Panc1 (cell line): ENCODE measurements at regions not wholly inside any gene's neighbourhood (a gene's known extent, or its start where the extent isn't known, plus 50 kb on each side); places are given as distances from the start of the nearest gene placed in this dataset.

ENCODE experiments used
- ATAC-seq: fragments of 200-7000 bp; cut with Tn5 transposase; 2 replicates; pipeline ENCODE4 v1.9.1; 2020; ENCODE audit warnings: mild to moderate bottlenecking, moderate library complexity
- BruUV-seq: library from RNA; stranded (reverse); fragments of 400-500 nt; replicated peaks from 2 replicates; lab custom pipeline; 2021; lab: Mats Ljungman, UMichigan
- CTCF ChIA-PET: fragments of 300-600 bp; sonication (Branson Sonifier 250); formaldehyde crosslinking; loops from one replicate; lab custom pipeline; 2022; ENCODE audit warnings: antibody characterized with exemption; lab: Charles Lee
- POLR2A ChIA-PET: fragments of 300-600 bp; sonication (Branson Sonifier 250); formaldehyde crosslinking; loops from one replicate; lab custom pipeline; 2022; ENCODE audit warnings: antibody characterized with exemption; lab: Charles Lee
- DNase-seq: peaks from one replicate; pipeline ENCODE4 v3.0.0-alpha.2; 2010; ENCODE audit warnings: low read depth, low spot score
- H3K27ac ChIP-seq: 2 replicates; pipeline ENCODE4 v1.5.1; 2011; ENCODE audit warnings: mild to moderate bottlenecking, low read length, inconsistent platforms
- H3K27me3 ChIP-seq: fragments of 200-500 bp; sonication (Bioruptor generic); 2 replicates; pipeline ENCODE4 v1.6.0; 2014; ENCODE audit warnings: low read length, inconsistent platforms; ENCODE audit not compliant: control insufficient read depth, insufficient read depth
- H3K36me3 ChIP-seq: fragments of 200-500 bp; sonication (Bioruptor generic); 2 replicates; pipeline ENCODE4 v1.5.1; 2014; ENCODE audit warnings: inconsistent platforms, mild to moderate bottlenecking, low read length, moderate library complexity; ENCODE audit not compliant: control insufficient read depth, insufficient read depth
- H3K4me1 ChIP-seq: 2 replicates; pipeline ENCODE4 v1.5.1; 2011; ENCODE audit warnings: inconsistent platforms, mild to moderate bottlenecking, low read length, moderate library complexity; ENCODE audit not compliant: control insufficient read depth, insufficient read depth
- H3K4me3 ChIP-seq, 2 experiments: 2 replicates each; pipeline ENCODE4 v1.5.1; 2011 to 2012; ENCODE audit warnings: low read depth in 2 of 2, low read length in 2 of 2, mild to moderate bottlenecking in 2 of 2, inconsistent platforms in 1 of 2, moderate library complexity in 1 of 2
- H3K9me3 ChIP-seq: fragments of 200-500 bp; sonication (Bioruptor generic); 2 replicates; pipeline ENCODE4 v1.5.1; 2014; ENCODE audit warnings: low read depth, mild to moderate bottlenecking, inconsistent platforms, low read length, moderate library complexity; ENCODE audit not compliant: control insufficient read depth, insufficient read depth
- POLR2AphosphoS5 ChIP-seq: IDR thresholded peaks from 2 replicates; pipeline ENCODE4 v1.6.1; 2012; ENCODE audit warnings: mild to moderate bottlenecking, low read depth, low read length, moderate library complexity
- SIN3A ChIP-seq: IDR thresholded peaks from 2 replicates; pipeline ENCODE4 v1.6.1; 2012; ENCODE audit warnings: low read depth, mild to moderate bottlenecking, low read length, moderate library complexity, borderline replicate concordance; ENCODE audit not compliant: insufficient read depth
- TCF7L2 ChIP-seq: IDR thresholded peaks from 2 replicates; pipeline ENCODE4 v1.6.1; 2011; ENCODE audit warnings: mild to moderate bottlenecking, low read depth, low read length, inconsistent platforms
- in situ Hi-C: cut with HindIII; loops from 2 replicates; pipeline ENCODE4 v1.10.0; 2016; ENCODE audit warnings: low sequenced_read_pairs, low pct_unique_long_range_greater_than_20kb
- intact Hi-C: fragments of 100-400 bp; cut with micrococcal nuclease; formaldehyde crosslinking; loops from one replicate; pipeline ENCODE4 v1.10.0; 2022; ENCODE audit not compliant: unreplicated experiment
- TF ChIP-seq, protein P1 (sequence below), 2 experiments: IDR thresholded peaks; 2 replicates each; pipeline ENCODE4 v1.6.1; 2011 to 2012; ENCODE audit warnings: low read depth in 2 of 2, control low read depth in 1 of 2, low read length in 1 of 2, mild to moderate bottlenecking in 1 of 2, moderate library complexity in 1 of 2; ENCODE audit not compliant: insufficient read depth in 1 of 2
- TF ChIP-seq, protein P2 (sequence below): fragments of 450-650 bp; IDR thresholded peaks from 2 replicates; pipeline ENCODE4 v1.5.1; 2017; ENCODE audit warnings: mild to moderate bottlenecking

DNA sequence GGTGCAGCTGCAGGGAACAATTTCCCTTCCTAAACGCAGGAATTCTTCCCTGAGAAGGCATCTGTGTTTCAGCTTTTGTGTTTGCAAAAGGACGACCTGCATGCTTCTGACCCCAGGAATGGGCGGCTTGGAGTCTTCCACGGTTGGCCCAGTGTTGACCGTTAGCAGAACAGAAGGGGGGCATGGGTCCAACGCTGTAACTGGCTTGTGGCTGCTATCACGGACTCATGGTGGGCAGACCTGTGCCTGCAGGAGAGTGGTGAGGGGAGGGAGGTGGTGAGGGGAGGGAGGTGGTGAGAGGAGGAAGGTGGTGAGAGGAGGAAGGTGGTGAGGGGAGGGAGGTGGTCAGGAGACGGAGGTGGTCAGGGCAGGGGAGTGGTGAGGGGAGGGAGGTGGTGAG, 388.6 kb upstream of the IRX4 start:
- Histone ChIP-seq H3K36me3 (no peaks in the 10 kb centered on the region), H3K27ac (no peak overlapping the region), H3K4me3 (no peak overlapping the region), H3K9me3 (no peaks in the 10 kb centered on the region), H3K4me1 (no peaks in the 10 kb centered on the region), H3K27me3 (peaks cover under 1% of the 10 kb centered on the region; the same call in 1 of the 2 replicates)
- no TSS peak for BruUV-seq
- CTCF ChIA-PET = no interaction called here
- TF ChIP-seq TCF7L2 = no peak
- no peak for TF ChIP-seq POLR2AphosphoS5
- no peak for TF ChIP-seq SIN3A
- TF ChIP-seq, protein P1, sequence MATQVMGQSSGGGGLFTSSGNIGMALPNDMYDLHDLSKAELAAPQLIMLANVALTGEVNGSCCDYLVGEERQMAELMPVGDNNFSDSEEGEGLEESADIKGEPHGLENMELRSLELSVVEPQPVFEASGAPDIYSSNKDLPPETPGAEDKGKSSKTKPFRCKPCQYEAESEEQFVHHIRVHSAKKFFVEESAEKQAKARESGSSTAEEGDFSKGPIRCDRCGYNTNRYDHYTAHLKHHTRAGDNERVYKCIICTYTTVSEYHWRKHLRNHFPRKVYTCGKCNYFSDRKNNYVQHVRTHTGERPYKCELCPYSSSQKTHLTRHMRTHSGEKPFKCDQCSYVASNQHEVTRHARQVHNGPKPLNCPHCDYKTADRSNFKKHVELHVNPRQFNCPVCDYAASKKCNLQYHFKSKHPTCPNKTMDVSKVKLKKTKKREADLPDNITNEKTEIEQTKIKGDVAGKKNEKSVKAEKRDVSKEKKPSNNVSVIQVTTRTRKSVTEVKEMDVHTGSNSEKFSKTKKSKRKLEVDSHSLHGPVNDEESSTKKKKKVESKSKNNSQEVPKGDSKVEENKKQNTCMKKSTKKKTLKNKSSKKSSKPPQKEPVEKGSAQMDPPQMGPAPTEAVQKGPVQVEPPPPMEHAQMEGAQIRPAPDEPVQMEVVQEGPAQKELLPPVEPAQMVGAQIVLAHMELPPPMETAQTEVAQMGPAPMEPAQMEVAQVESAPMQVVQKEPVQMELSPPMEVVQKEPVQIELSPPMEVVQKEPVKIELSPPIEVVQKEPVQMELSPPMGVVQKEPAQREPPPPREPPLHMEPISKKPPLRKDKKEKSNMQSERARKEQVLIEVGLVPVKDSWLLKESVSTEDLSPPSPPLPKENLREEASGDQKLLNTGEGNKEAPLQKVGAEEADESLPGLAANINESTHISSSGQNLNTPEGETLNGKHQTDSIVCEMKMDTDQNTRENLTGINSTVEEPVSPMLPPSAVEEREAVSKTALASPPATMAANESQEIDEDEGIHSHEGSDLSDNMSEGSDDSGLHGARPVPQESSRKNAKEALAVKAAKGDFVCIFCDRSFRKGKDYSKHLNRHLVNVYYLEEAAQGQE (IDR thresholded peaks at IDR 0.05; ENCODE audit: insufficient read depth in 1 of 2, low read depth in 2 of 2, low read length in 1 of 2) = no peak
- TF ChIP-seq, protein P2, sequence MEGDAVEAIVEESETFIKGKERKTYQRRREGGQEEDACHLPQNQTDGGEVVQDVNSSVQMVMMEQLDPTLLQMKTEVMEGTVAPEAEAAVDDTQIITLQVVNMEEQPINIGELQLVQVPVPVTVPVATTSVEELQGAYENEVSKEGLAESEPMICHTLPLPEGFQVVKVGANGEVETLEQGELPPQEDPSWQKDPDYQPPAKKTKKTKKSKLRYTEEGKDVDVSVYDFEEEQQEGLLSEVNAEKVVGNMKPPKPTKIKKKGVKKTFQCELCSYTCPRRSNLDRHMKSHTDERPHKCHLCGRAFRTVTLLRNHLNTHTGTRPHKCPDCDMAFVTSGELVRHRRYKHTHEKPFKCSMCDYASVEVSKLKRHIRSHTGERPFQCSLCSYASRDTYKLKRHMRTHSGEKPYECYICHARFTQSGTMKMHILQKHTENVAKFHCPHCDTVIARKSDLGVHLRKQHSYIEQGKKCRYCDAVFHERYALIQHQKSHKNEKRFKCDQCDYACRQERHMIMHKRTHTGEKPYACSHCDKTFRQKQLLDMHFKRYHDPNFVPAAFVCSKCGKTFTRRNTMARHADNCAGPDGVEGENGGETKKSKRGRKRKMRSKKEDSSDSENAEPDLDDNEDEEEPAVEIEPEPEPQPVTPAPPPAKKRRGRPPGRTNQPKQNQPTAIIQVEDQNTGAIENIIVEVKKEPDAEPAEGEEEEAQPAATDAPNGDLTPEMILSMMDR = no peak
- POLR2A ChIA-PET = no interaction called here
- no peak for ATAC-seq
- in situ Hi-C loops = no loop called here
- intact Hi-C loops = no loop called here
- DNase-seq = no peak

DNA sequence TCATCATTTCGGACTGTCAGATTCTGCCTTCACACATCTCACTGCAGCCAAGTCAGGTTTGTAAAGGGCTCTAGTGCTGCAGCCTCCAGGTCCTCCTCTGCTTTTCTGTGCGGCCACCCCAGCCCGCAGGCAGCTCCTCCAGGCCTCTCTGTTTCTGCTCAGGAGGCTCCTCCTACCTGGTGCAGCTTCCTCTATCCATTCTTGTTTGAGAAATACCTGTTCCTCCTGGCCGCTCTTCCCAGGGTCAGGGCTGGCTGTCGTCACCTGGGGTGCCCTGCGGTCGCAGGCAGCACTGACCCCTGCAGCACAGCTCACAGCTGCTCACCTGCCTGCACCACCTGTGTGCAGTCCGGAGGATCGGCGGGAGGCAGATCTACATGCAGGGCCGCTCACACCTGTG, 387.7 kb upstream of the IRX4 start:
- CTCF ChIA-PET = no interaction called here
- Histone ChIP-seq H3K9me3 (no peaks in the 10 kb centered on the region), H3K4me1 (no peaks in the 10 kb centered on the region), H3K36me3 (no peaks in the 10 kb centered on the region), H3K27ac (no peak overlapping the region), H3K27me3 (peaks cover 4% of the 10 kb centered on the region; the same call in 1 of the 2 replicates), H3K4me3 (no peak overlapping the region)
- POLR2A ChIA-PET = no interaction called here
- ATAC-seq (no peak), DNase-seq (no peak)
- intact Hi-C loops (no loop called here), in situ Hi-C loops (no loop called here)
- BruUV-seq = no TSS peak
- TF ChIP-seq, protein P1 (IDR thresholded peaks at IDR 0.05; ENCODE audit: insufficient read depth in 1 of 2, low read depth in 2 of 2, low read length in 1 of 2) = no peak
